HK-2 (cell line): ENCODE measurements at regions not wholly inside any gene's neighbourhood (a gene's known extent, or its start where the extent isn't known, plus 50 kb on each side); places are given as distances from the start of the nearest gene placed in this dataset.

Source experiments
- DNase-seq: peaks from one replicate; pipeline ENCODE4 v3.0.0-alpha.2; 2018; ENCODE audit not compliant: unreplicated experiment

GRCh38 chr15:94056314-94056713, 175.0 kb upstream of the MCTP2 start:
- no peak for DNase-seq

GRCh38 chr15:94053626-94054025, 177.7 kb upstream of the MCTP2 start:
- DNase-seq = no peak

GRCh38 chr15:94052711-94053110, 178.7 kb upstream of the MCTP2 start:
- no peak for DNase-seq

- DNase-seq = no peak
Observed at GRCh38 chr15:94047566-94047965, 183.8 kb upstream of the MCTP2 start.

- DNase-seq = no peak
Observed at GRCh38 chr15:94042180-94042928, 189.0 kb upstream of the MCTP2 start.

- DNase-seq = no peak
Observed at GRCh38 chr15:94041746-94042145, 189.6 kb upstream of the MCTP2 start.

- no peak for DNase-seq
Observed at GRCh38 chr15:94040541-94041248, 190.7 kb upstream of the MCTP2 start.

GRCh38 chr15:94036156-94036555, 195.2 kb upstream of the MCTP2 start:
- no peak for DNase-seq

GRCh38 chr15:94033683-94034020, 197.7 kb upstream of the MCTP2 start:
- DNase-seq = no peak

GRCh38 chr15:94033014-94033682, 198.2 kb upstream of the MCTP2 start:
- no peak for DNase-seq

GRCh38 chr15:94032571-94032970, 198.8 kb upstream of the MCTP2 start:
- no peak for DNase-seq

GRCh38 chr15:94031072-94031471, 200.3 kb upstream of the MCTP2 start:
- no peak for DNase-seq

GRCh38 chr15:94029495-94029894, 201.9 kb upstream of the MCTP2 start:
- no peak for DNase-seq

- DNase-seq = no peak
Observed at GRCh38 chr15:94028809-94029208, 202.6 kb upstream of the MCTP2 start.

- DNase-seq = no peak
Observed at GRCh38 chr15:94028121-94028520, 203.2 kb upstream of the MCTP2 start.

GRCh38 chr15:94027581-94027980, 203.8 kb upstream of the MCTP2 start:
- DNase-seq = no peak

GRCh38 chr15:94026458-94027304, 204.7 kb upstream of the MCTP2 start:
- DNase-seq = no peak

- DNase-seq = no peak
Observed at GRCh38 chr15:94023531-94023930, 207.8 kb upstream of the MCTP2 start.

- DNase-seq = no peak
Observed at GRCh38 chr15:94021621-94022320, 209.6 kb upstream of the MCTP2 start.

GRCh38 chr15:94019062-94019461, 212.3 kb upstream of the MCTP2 start:
- no peak for DNase-seq

GRCh38 chr15:94015324-94015723, 216.0 kb upstream of the MCTP2 start:
- no peak for DNase-seq
